Middle frontal gyrus (tissue), 1 donor: ENCODE measurements at regions not wholly inside any gene's neighbourhood (a gene's known extent, or its start where the extent isn't known, plus 50 kb on each side); places are given as distances from the start of the nearest gene placed in this dataset.

Source experiments
- DNase-seq: peaks from one replicate; pipeline ENCODE4 v3.0.0-alpha.2; 2015; ENCODE audit warnings: low spot score; ENCODE audit errors: extremely low spot score

DNA sequence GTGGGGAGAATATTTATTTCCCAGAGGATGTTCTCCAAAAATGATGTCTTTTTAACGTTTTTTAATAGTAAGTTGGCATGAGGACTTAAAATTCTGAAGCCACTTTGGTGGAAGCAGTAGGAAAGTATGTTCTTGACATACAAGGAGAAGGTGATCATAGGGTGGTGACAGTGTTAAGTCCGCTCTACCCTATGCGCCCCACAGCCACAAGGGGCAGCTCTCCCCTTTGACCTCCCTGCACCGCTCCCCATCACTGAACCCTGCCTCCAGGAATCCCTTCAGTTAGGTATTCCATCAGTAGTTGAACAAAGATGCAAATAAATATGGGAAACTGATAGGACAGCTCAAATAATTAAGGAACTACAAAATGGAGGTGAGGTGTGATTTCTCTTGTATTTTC is 111.4 kb downstream of the PLEKHG1 start:
- DNase-seq = no peak

- no peak for DNase-seq
Measured at GRCh38 chr6:150711584-150712504, 112.2 kb downstream of the PLEKHG1 start.

DNA sequence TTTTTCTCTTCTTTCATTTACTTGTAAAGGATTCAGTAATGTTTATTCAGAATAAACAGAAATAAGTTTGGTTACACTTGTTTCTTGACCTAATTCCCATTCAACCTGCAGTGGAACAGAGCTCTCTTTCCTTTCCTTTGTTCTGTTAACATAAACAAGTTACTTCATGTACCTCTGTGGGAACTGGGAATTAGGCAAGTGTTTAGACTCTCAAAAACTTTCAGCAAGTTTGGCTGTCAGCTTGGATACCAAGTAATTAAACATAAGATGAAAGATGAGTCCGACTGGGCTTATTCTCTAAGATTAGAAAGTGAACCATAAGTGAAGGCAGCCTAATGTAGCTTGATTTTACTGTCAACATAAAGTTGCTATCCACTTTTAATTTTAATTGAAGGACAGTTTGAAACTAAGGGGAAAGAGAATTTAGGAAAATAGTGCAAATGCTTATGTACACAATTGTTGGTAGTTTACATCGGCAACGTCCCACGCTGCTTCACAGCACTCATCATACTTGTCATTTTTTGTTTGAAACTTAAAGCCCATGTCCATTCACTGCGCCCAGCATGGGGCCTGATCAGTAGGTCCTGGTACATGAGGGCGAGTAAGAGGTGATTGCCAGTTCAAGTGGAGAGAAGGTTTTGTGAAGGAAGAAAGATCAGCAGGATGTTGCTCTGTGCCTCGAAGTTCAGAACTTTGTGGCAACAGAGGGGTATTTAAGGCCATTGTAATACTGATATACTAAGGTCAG is 113.0 kb downstream of the PLEKHG1 start:
- DNase-seq = no peak

- no peak for DNase-seq
Measured at GRCh38 chr6:150713487-150713886, 113.8 kb downstream of the PLEKHG1 start.

DNA sequence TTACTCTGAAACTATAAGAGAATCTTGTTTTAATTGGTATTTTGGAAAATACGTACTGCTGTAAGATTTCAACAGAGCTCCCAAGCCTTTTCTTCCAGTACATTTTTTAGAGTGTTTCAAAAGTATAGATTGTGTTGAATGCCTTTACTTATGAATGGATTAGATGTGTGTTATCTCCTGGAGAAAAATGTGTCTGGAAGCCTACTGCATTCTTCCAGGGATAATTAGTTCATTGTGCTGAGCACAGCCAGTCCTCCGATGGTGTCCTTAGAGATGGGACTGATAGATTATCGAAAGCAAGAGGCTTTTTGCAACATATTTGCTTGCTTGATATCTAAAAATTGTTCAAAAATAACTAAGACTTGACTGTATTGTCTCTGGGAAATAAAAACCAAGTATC is 114.2 kb downstream of the PLEKHG1 start:
- no peak for DNase-seq

DNA sequence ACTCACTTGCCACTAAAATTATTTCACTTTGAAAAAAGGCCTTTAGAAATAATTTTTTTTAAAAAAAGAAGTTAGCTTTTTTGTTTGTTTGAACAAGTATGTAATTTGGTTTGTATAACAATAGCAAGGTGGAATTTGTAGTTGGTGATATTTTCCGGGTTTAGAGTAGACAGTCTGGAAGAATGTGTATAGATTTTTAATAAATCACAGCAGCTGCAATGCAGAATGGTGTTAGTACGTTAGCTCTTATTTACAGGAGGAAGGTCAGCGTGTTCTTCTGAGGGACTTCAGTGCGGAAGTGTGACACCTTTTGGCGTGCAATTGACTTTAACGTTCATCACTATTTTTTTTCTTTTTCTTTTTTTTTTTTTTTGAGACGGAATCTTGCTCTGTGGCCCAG is 115.4 kb downstream of the PLEKHG1 start:
- DNase-seq = no peak

GRCh38 chr6:150717419-150717818 is 117.7 kb downstream of the PLEKHG1 start:
- DNase-seq = no peak

GRCh38 chr6:150719099-150719766 is 119.5 kb downstream of the PLEKHG1 start:
- no peak for DNase-seq

DNA sequence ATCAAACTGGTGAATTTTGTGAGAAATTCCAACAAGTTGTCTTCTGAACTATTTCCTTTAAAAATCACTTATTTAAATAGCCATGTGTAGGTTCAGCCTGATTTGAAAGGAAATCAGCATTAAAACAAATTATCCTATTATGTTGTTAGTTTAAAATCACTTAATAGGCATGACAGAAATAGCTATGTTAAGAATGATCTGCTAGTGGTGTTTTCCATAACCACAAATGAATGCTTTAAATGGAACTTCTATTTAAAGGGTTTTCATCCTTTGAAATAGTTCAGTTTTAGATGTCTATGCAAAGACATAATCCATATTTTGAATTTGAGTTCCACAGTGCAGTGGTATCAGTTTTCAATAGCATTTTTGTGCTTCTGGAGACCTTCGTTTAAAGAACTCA is 120.1 kb downstream of the PLEKHG1 start:
- DNase-seq = no peak

- DNase-seq = no peak
Measured at GRCh38 chr6:150720774-150721233, 121.1 kb downstream of the PLEKHG1 start.

DNA sequence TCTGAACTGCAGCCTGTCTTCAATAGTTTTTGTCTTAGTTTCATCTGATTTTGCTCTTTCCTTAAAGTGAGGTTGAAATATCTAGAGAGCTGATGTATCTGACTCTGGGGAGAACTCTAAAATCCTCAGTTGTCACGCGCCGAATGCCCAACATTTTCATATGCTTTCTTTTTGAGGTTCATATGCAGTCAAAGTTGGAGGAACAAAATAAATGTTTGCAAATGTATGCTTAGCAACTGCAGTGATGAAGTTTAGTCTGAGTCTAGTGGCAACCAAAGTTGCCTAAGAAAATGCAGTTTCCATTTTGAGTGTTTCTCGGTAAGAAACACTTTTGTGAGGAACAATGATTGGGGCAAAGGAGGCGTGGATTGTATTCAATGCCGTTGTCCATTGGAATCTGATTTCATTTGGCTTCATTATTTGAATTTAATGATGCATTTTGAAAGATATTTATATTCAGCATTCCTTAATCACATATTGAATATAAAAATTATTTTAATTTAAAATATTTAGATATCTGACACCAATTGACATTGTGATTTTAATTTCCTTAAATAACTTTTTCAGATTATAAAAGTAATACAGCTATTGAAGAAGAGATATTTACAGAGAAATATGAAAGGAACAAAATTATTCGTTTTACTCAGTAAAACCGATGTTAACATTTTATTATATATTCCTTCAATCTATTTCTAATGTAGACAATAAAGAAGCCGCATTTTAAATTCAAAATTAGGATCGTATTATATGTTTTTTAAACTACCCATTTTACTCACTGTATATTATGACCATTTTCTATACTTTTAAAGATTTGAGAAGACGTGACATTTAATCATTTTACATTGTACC is 122.0 kb downstream of the PLEKHG1 start:
- DNase-seq = no peak

DNA sequence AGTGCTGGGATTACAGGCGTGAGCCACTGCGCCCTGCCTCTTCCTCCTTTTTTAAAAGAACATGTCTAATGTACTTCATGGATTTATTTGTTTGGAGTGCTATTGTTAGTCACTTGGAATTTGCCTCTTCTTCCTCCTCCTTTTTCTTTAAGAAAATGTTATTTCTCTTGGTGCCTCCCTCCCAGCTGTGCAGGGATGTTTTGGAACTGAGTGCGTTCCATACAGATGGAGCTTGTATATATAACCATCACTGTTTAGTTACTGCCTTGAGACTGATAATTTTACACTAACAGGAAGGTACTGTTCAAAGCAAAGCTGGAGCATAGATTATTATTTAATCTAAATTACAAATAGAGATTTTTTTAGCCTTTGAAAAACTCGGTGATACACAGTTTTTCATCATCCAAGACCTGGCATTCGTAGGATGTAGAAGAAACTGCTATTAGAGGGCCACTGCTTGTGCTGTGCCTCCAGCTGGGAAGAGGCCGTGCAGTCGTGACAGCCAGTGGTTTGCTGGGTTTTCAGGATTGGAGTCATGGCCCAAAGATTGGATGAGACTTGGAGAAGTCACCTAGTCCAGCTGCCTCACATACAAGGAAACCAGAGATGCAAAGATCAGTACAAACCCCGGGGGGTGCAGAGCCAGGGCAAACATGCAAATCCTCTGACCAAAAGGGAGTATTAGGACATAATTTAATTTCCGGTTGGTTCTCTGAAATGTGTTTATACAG is 123.1 kb downstream of the PLEKHG1 start:
- no peak for DNase-seq

DNA sequence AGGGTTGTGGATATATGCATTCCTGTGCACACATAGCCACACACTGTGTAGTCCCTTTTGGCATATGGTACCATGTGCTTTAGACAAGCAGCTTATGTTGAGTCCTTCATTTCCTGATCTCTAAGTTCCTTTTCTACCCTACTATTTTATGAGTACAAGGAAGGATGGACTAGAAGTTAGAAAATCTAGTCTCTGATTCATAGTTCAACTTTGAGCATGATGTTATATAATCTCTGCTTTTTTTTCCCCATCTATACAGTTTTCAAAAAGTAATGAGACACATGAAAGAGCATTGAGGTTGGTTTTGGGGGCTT is 123.6 kb downstream of the PLEKHG1 start:
- no peak for DNase-seq

DNA sequence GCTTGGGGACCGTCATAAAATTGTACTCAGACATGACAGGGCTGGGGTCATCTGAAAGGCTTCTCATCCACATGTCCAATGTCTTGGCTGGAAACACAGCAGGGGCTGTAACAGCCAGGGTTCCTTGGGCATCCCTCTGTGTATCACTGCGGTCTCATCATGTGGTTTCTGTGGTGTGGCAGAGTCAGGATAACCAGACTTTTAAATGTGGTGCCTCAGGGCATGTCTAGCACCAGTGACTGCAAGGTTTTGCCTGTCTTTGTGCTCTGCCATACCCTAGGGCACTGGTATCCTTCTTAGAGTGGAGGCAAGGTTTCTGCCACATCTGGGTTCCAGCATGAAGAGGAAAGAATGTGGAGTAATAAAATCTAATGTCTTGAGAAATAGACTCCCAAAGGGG is 124.2 kb downstream of the PLEKHG1 start:
- no peak for DNase-seq

DNA sequence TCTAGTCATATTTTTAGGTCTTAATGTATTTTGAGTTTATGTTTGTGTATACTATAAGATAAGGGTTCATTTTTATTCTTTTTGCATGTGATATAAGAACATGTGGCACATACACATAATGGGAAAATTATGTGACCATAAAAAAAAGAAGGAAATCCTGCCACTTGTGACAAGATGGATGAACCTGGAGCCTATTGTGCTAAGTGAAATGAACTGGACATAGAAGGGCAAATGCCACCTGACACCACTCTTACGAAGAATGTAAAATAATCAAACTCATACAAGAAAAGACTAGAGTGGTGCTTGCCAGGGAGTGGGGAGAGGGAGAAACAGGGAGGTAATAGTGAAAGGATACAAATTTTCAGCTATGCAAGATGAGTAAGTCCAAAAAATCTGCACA is 126.1 kb downstream of the PLEKHG1 start:
- DNase-seq = no peak

DNA sequence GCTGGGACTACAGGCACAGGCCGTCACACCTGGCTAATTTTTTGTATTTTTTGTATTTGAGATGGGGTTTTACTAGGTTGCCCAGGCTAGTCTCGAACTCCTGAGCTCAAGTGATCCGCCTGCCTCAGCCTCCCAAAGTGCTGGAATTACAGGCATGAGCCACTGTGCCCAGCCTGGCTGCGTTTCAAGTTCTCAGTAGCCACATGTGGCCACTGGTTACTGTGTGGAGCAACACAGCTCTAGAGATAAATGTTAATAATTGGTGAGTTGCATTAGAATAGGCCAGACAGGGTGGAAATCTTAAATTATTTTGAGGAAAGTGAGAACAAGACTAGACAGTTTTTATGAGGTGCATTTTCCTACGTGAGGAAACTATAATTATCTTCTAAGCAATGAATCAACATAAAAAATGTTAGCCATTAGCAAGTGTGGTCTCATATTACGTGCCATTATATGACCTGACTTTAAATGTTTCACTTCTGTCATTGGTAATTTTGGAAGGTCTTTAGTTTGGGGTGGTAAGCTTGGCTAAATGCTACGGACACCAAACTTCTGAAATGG is 129.6 kb downstream of the PLEKHG1 start:
- no peak for DNase-seq

GRCh38 chr6:150730801-150731457 is 131.2 kb downstream of the PLEKHG1 start:
- no peak for DNase-seq

GRCh38 chr6:150732765-150733539 is 132.6 kb upstream of the MTHFD1L start:
- DNase-seq = no peak

DNA sequence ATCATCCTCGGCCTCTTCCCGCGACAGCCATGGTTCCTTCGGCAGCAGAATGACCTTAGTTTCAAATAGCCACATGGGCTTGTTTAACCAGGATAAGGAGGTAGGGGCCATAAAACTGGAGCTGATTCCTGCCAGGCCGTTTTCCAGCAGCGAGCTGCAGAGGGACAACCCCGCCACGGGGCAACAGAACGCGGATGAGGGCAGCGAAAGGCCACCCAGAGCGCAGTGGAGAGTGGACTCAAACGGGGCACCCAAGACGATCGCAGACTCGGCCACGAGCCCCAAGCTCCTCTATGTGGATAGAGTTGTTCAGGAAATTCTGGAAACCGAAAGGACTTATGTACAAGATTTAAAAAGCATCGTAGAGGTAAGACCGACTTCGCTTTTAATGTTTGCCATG is 131.8 kb upstream of the MTHFD1L start:
- DNase-seq = no peak
